Stimulated activated CD4-positive, alpha-beta T cell treated with anti-CD3 and anti-CD28 coated beads, Interleukin-12 subunit alpha, Interleukin-12 subunit beta, amount 100 ng/mL, for 48 hours (primary cell): ENCODE measurements at regions not wholly inside any gene's neighbourhood (a gene's known extent, or its start where the extent isn't known, plus 50 kb on each side); places are given as distances from the start of the nearest gene placed in this dataset.

Experiments used
- DNase-seq, 3 donors: peaks; one replicate each; pipeline ENCODE4 v3.0.0-alpha.2; 2020; ENCODE audit warnings: low read depth in 2 of 3, low spot score in 1 of 3

DNA sequence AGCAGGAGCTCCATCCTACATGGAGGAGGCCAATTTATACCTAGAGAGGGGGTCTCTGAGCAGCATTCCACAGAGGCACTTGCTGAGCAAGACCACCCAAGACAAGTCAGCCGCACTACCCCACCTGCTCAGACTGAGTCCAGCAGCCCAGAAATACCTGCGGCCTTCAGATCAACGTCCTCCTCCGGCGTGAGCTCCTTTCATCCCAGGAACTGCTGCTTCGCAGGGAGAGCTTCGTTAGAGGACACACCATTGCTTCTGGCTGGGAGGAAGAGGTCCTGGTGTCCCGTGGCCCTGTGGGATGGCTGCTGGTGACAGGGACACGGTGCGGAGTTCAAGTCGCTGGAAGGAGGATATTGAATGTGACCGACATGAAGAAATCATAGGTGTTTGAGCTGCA lies 216.9 kb upstream of the PPP2R2D start:
- DNase-seq: no peak

DNA sequence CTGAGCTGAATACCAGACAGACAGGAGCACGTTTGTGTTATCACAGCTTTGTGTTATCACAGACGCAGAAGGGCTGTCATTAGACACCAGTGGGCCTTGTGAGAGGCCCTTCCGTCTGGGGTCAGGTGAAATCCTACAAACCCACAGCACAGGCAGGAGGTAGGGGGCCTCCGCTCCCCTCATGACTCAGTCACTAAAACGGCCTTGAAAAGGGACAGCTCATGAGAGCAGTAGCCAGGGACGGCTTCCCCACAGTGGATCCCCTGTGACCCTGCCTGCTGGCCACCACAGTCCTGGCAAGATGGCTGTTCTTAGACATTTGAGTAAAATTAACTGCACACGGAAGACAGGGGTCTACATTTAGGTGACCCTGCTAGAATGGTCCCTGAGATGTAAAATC lies 215.8 kb upstream of the PPP2R2D start:
- no peak for DNase-seq

DNA sequence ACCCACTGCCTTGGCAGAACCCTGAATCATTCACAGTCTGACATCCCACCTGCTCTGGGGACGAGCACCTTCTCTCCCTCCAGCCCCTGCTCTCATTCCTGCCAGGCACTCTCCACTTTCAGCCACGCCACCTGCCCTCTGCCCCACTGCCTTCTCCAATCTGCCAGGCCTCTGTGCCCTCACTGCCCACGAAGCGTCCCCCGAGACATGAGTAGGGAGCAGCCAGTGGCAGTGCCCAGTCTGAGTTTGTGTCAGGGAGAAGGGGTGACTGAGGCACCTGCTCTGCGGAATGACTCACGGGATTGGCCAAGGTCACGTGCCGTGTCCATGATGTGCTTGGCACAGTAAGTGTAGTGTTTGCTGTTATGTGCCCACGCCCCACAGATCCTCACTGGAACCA lies 215.2 kb upstream of the PPP2R2D start:
- DNase-seq: no peak

DNA sequence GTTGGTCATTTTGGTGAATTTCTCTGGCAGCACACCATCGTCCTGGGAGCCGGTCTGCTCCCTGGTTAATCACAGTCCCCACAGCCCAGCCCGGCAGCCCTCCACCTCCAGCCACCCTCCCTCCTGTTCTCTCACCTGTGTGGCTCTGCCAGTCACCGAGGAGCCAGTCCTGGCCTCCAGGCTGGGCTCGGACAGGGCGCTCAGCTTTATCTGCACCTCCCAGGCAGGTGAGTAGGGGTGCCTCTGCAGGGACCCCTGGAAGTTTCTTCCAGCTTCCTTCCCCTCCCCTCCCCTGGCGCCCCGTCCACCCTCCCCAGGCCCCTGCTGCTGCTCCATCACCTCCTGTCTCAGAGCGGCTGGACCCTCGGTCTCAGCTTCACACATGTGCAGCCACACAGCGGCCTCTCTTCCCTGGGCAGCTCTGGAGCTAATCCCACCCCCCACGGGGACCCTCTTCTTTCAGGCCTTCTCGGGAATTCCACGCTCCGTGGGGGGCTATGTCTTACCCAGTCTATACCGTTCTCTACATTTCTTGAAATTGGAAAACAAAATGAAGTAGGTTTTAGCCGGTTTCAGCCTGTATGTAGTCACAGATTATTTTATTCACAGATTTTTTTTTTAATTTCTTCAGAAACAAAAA lies 213.9 kb upstream of the PPP2R2D start:
- no peak for DNase-seq

DNA sequence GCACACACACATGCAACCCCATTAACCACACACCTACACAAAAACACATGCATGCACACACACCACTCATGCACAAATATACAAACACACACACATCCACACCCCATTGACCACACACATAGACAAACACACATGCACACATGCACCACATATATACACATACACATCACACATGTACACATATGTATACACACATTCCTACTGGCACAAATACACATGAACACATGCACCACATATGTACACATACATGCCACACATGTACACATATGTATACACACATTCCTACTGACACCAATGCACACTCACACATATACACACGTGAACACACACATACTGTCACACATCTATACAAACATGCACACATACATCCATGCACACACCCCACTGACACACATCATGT lies 212.5 kb upstream of the PPP2R2D start:
- no peak for DNase-seq

DNA sequence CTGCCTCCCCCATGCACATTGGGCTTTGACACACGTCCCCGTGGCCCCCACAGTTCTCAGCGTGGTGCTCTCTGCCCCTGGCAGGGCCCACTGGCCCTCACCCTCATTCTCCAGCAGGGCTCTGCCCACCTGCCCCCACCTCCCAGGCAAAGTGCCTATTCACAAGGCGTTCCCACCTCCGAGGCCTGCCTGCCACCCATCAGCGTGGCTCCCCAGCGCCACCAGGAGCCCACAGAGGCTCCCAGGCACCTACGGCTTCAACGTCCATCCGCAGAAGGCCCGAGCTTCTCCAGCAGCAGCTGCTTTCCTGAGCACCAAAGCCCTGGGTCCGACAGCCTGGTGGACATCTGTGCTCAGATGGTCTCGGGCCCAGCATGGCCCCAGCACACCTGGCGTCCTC lies 211.8 kb upstream of the PPP2R2D start:
- no peak for DNase-seq

DNA sequence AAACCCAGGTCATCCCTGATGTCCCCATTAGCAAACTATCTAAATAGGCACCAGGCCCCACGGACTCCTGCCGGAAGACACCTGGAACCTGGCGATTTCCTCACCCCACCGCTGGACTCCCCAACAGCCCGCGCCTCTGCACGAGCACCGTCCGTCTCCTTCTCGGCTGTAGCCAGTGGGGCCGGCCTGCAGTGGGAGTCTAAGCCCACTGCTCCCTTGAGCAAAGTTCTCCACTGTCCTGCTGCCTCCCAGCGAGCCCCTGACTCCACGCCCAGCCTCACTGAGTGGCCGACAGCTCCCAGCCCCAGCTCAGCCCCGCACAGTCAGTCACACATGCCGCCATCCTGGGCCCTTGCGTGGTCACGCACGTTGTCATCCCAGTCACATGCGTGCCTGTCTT lies 211.3 kb upstream of the PPP2R2D start:
- no peak for DNase-seq

DNA sequence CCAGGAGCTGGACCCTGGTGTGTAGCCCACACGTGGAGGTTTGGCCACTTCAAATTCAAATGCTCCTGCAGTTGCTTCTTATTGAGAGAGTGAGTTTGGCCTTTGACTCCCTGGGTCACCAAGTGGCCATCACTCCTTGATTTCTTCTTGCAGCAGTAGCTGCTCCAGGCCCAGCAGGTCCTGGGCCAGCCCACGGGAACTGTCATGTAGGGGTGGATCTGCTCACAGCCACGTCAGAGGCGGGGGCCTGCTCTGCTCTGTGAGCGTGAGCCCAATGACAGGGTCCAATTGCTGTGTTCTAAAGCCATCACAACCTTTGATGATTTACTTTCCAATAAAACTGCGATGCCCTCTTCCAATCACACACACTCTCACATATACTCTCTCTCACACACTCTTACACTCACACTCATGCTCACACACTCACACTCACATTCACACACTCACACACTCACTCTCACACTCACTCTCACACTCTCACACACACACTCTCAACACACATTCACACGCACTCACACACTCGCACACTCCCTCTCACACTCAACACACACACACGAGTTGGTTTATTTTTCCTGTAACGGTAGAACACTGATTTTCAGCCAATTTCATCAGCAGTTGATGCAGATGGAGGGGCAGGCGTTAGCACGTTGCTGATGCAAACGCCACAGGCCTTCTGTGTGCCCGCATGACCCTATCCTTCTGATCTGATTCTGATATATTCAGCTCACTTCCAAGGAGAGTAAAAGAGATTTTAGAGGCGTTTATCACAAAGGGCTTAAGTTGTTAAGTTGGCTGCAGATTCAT lies 210.7 kb upstream of the PPP2R2D start:
- no peak for DNase-seq

DNA sequence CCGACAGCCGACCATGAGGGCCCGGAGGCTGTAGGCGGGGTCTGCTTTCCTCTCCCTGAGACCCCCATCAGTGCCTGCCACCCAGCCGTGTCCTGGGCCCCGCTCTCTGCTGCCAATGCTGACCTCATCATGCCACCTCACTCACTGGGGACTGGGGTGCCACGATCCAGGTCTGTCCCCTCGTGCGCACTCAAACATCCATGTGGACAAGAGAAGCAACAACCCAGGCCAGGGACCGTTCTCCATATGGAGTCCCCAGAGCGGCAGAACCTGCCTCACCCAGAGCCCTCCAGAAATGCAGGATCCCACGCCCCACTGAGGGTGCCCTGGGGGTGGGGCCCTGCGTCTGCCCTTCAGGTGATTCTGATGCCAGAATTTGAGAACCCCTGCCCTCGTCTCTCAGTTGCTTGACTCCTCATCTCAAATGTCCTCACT lies 210.0 kb upstream of the PPP2R2D start:
- no peak for DNase-seq

DNA sequence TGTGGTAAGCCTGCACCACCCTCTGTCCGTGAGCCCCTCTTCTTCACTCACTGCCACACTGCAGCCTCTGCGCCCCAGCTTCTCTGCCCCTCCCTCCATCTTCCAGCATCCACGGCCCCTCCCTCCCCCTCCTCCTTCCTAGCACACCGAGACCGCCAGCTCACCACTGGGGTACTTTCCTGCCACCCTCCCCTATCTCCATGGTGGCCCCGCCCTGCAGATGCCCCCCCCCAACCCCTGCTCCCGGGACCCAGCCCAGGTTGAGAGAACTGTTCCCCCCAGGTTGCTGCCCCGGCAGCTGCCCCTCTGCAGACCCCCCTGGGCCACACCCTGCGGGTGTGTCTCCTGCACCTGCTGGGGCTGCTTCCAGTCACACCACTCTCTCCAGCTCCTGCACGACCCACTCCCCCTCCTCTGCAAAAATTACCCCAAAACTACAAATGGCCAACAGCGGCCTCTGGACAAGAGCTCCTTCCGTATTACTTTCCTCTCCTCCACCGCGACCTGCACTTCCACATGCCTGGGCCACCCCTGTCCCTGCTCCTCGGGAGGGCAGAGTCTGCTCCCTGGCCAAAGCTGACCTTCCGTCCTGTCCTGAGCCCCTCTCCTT lies 209.2 kb upstream of the PPP2R2D start:
- DNase-seq: no peak

DNA sequence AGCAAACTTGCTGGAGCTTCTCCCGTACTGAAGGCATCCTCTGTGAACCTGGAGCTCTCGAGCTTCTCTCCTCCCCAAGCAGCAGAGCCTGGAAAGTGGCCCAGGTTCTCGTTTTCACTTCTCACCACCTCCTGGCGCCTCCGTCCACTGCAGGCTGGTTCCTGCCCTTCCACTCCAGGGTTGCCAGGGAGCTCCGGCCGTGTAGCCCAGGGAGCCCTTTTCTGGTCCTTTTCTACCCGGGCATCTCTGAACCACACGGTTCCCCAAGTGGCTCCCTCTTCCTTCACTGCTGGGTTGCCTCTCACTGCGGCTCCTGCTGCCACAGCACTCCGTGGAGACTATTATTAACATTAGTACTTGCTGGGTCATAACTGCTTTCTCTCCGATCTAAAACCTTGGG lies 208.6 kb upstream of the PPP2R2D start:
- no peak for DNase-seq

DNA sequence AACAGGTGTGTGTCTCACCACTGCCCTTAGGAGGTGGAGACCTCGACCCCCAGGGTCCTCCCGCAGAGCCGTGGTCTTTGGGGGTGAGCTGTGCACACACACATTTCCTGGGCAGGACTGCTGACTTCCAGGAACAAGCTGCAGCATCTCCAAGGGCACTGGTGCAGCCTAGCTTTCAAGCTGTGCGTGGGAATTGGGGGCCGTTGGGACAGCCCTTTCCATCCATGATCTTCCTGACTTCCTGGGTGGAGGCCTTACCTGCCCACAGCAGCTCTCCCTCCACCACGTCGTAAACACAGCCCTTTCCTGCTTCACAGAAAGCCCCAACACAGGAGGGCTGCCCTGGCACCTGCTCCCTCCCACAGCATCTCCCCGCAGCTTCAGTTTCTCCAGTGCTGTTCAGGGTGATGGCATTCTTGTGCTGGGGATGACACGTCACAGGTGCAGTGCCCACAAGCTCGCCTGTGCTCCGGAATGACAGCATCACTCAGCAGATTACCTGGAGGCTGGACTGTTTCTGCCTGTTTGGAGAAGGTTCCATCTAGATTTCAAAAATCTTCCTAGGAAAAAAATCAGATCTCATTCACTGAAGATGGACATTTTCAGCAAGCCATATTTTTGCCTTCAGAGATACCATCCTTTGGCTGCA lies 208.0 kb upstream of the PPP2R2D start:
- no peak for DNase-seq

DNA sequence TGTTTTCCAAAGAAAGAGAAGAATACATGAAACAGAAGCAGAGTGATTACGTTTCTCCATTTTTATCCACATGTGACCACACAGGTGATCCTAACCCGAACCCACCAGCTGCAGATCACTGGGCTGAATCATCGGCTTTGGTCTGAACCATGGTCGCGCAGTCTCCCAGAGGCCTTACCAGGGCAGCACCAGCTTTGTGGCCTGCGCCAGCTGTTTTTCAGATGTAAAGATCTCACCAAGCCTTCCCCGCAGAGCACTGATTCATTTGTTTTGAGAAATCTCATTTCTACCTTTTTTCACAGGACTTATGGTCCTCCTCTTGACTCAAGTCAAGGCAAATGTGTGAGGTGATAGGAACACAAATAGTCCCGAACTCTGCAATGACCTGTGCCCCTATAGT lies 207.0 kb upstream of the PPP2R2D start:
- DNase-seq: no peak

DNA sequence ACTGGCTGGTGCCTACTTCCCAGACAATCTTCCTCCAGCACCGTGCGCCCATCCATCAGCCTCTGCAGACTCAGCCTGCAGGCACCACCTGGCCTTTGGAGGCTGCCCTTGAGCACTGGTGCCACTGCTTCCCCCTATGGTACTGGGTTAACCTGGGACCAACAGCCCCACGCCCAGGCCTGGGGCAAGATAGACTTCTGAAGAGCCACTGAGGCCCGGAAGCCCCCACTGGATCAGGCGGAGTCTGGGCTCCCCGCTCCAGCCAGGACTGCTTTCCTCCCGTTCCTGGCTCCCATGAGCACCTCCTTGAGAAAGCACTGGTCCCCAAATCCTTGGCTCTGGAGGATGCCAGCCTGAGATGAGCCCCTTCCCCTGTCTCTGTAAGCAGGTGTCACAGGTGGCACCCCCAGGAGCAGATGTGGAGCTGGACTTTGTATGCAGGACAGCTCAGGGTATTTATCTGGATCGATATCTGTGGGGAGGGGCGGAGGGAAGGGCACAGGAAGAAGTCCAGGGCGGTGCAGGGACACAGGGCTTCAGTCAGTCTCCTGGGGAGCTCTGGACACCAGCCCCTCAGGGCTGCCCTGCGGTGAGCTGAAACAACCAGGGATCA lies 206.5 kb upstream of the PPP2R2D start:
- no peak for DNase-seq

DNA sequence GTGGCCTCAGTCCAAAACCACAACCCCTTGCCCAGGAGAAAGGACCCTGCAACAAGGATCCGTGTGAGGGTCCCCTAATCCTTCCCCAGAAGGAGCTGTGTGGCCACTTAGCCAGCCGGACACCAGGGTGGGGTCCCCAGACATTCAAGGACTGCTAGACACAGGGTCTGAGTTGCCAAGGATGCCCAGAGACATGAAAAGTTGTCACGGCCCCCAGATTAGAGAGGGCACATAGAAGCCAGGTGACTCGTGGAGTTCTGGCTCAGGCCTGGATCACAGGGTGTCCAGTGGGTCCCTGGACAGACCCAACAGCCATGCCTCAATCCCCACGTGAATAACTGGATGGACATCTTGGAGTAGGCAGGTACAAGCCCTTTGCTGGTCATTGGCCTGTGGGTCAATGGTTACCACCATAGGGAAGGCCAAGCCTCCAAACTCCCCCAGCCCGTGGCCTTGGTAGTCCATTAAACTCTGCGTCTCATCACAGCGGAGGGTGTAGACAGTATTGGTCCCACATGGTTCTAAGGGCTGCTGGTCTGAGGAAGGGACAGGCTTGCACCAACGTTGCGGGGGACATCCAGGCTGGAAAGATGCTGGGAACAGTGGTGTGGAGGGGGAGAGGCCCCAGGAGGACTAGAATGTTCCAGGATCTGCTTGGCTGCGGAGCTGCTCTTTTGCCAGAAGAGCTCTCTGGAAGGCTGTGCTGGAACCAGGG lies 205.9 kb upstream of the PPP2R2D start:
- DNase-seq: no peak

DNA sequence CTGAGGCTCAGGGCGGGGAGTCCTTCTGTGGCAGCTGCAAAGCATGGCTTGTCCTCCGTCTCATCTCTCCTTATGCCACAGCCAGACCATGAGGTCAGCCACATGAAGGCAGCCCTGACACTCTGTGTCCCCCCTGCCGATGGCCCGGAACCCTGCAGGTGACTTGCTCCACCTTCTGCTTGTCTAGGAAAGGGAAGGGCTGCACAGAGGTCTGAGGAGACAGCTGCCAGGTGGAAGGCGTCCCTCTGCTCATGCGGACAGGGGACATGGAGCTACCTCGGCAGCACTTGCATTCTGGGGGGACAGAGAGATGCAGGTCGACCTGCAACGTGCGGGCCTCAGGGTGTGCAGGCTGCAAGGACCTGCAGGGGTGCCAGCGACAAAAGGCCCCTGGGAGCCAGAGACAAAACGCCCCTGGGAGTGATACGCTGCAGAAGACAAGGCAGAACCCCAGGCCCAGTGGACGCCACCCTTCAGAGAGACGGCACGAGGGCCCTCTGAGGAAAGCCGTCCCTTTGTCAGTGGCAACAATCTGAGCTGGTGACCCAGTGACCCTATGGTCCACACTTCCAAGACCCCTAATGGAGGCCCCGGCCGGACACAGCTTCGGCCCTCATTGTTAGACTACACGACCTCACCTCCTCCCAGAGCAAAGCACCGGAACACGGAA lies 205.2 kb upstream of the PPP2R2D start:
- no peak for DNase-seq

DNA sequence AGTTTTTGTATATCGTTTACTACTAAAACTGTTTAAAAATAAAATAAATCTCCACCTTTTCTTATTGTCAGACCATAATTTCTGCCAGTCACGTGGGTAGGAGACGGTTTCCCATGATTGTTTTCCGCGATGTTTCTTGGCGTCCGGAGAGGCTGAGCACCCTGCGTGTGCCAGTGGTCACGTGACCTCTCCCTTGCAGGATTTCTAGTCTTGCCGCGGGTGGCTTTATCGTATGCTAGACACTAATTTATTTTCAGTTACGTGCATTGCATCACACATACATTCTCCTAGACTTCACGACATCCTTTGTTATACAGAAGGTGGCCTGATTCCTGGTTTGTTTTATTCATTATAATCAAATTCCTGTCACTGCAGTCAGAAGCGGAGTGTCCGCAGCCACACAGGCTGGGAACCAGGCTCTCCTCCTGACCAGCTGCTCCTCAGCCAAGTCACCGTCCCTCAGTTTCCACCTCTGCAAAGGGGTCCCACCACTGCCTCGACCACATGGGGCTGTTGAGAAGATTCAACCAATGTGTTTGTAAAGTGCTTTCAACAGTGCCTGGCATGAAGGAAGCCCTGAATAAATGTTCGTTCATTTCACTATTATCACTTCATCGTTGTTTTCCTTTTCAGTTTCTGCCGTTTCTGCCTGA lies 203.2 kb upstream of the PPP2R2D start:
- no peak for DNase-seq

DNA sequence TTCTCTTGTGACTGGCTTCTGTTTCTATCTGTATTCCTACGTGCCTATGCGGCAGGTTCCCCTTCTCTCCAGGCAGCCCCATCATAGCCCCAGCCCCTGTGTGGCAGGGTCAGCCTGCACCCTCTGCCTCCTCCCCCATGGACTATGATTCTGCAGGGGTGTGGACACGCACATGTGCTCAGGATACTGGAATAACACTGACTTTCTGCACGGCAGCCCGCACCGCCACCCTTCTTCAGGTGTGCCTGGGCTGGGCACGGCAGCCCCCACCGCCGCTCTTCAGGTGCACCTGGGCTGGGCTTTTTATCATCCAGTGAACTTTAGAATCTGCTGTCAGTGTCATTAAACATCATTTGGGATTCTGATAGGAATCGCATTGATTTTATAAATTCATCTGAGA lies 202.6 kb upstream of the PPP2R2D start:
- DNase-seq: no peak

DNA sequence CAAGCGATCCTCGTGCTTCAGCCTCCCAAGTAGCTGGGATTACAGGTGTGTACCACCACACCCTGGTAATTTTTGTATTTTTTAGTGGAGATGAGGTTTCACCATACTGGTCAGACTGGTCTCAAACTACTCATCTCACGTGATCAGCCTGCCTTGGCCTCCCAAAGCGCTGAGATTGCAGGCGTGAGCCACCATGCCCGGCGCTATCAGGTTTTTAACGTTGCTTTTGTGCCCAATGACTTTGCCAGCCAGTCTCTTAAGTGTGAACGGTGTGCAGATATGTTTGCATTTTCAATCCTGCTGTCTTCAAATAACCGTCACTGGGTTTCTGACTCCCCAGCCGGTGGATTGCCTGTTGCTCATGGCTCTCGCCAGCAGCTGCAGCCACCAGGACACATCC lies 201.8 kb upstream of the PPP2R2D start:
- DNase-seq: no peak

DNA sequence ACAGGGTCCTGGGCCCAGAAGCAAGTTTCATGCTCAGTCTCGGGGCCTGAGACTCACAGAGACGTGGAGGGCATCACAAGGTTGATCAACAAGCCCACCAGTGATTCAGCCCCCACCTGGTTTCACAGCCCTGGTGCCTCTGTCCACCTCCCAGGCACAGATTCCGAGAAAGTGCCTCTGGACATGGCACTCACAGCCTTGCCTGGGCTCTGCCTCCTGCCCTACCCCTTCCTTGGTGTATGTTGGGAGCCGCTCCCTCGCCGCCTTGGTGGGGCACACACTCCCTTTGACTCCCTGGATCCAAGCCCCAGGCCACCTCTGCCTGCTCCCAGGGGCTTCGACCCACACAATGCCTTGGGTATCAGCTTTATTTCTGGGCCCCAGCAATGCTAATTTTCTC lies 200.8 kb upstream of the PPP2R2D start:
- no peak for DNase-seq
